ENCODE measurements at regions not wholly inside any gene's neighbourhood (a gene's known extent, or its start where the extent isn't known, plus 50 kb on each side); places are given as distances from the start of the nearest gene placed in this dataset.

DNA sequence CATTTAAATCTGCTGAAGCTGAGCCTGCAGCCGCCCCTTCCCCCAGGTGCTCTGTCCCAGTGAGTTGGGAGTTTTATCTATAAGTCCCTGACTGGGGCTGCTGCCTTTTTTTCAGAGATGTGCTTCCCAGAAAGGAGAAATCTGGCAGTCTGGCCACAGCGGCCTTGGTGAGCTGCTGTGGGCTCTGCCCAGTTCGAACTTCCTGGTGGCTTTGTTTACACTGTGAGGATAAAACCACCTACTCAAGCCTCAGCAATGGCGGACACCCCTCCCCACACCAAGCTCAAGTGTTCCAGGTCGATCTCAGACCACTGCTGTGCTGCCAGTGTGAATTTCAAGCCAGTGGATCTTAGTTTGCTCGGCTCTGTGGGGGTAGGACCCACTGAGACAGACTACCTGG, 97.3 kb downstream of the ACAA2 start:
- no peak for TF ChIP-seq CTCF (IDR thresholded peaks at IDR 0.05)
- no peak for TF ChIP-seq POLR2A (IDR thresholded peaks at IDR 0.05)
